ELF-1 (cell line): ENCODE measurements at regions not wholly inside any gene's neighbourhood (a gene's known extent, or its start where the extent isn't known, plus 50 kb on each side); places are given as distances from the start of the nearest gene placed in this dataset.
"Not testable (repeated sequence)": the region's sequence is repeated elsewhere in the genome, so short reads cannot be mapped to it uniquely, and the experiment has no call there.

Source experiments
- DNase-seq: peaks from one replicate; pipeline ENCODE4 v3.0.0-alpha.2; 2016; ENCODE audit warnings: low read depth, low spot score

GRCh38 chr12:124130691-124131591 is 157.9 kb downstream of the ZNF664 start:
- DNase-seq, result peak; percentile 47

GRCh38 chr12:124131659-124132058 is 158.6 kb downstream of the ZNF664 start:
- peak; percentile 63 for DNase-seq

- no peak for DNase-seq
Measured at GRCh38 chr12:124132530-124132929, 159.5 kb downstream of the ZNF664 start.

GRCh38 chr12:124136796-124137195 is 158.1 kb upstream of the RFLNA start:
- DNase-seq, result no peak

- DNase-seq, result no peak
Measured at GRCh38 chr12:124140944-124141486, 153.9 kb upstream of the RFLNA start.

GRCh38 chr12:124141611-124142010 is 153.3 kb upstream of the RFLNA start:
- not testable (repeated sequence) for DNase-seq

GRCh38 chr12:124142395-124143035 is 152.4 kb upstream of the RFLNA start:
- DNase-seq, result no peak

GRCh38 chr12:124143726-124144125 is 151.2 kb upstream of the RFLNA start:
- DNase-seq, result no peak

- DNase-seq, result no peak
Measured at GRCh38 chr12:124144531-124145194, 150.2 kb upstream of the RFLNA start.

- no peak for DNase-seq
Measured at GRCh38 chr12:124147027-124147426, 147.9 kb upstream of the RFLNA start.

GRCh38 chr12:124147575-124147974 is 147.3 kb upstream of the RFLNA start:
- no peak for DNase-seq

GRCh38 chr12:124148481-124149273 is 146.2 kb upstream of the RFLNA start:
- DNase-seq, result peak; percentile 65

GRCh38 chr12:124149287-124149686 is 145.6 kb upstream of the RFLNA start:
- no peak for DNase-seq

- no peak for DNase-seq
Measured at GRCh38 chr12:124150168-124150567, 144.7 kb upstream of the RFLNA start.

GRCh38 chr12:124151583-124151982 is 143.3 kb upstream of the RFLNA start:
- DNase-seq, result no peak

- no peak for DNase-seq
Measured at GRCh38 chr12:124152731-124153130, 142.2 kb upstream of the RFLNA start.

GRCh38 chr12:124153392-124153791 is 141.5 kb upstream of the RFLNA start:
- DNase-seq, result no peak

- DNase-seq, result no peak
Measured at GRCh38 chr12:124157406-124157805, 137.5 kb upstream of the RFLNA start.

GRCh38 chr12:124159655-124160054 is 135.2 kb upstream of the RFLNA start:
- peak; percentile 18 for DNase-seq

GRCh38 chr12:124160097-124160756 is 134.7 kb upstream of the RFLNA start:
- peak; percentile 32 for DNase-seq

- DNase-seq, result not testable (repeated sequence)
Measured at GRCh38 chr12:124161402-124161801, 133.5 kb upstream of the RFLNA start.
